GM23338 (cell line): ENCODE measurements at regions not wholly inside any gene's neighbourhood (a gene's known extent, or its start where the extent isn't known, plus 50 kb on each side); places are given as distances from the start of the nearest gene placed in this dataset.

Source experiments
- ATAC-seq: fragments of 200-7000 bp; cut with Tn5 transposase; 3 replicates; pipeline ENCODE4 v1.9.1; 2020
- DNase-seq: peaks from one replicate; pipeline ENCODE4 v3.0.0-alpha.2; 2015; ENCODE audit warnings: low spot score
- H2AFZ ChIP-seq: fragments of 200-600 bp; sonication (generic); 2 replicates; pipeline ENCODE4 v1.8.0; 2016; ENCODE audit warnings: antibody characterized with exemption, mild to moderate bottlenecking, moderate library complexity
- H3F3A ChIP-seq: fragments of 200-600 bp; sonication (generic); replicated peaks from 2 replicates; pipeline ENCODE4 v1.8.0; 2017; ENCODE audit warnings: antibody characterized with exemption, mixed run types, low read depth
- H3K27ac ChIP-seq: fragments of 200-600 bp; sonication (generic); 2 replicates; pipeline ENCODE4 v1.6.1; 2016; ENCODE audit warnings: low read depth
- H3K27me3 ChIP-seq: fragments of 200-600 bp; sonication (generic); 2 replicates; pipeline ENCODE4 v1.8.0; 2016; ENCODE audit warnings: mild to moderate bottlenecking, mixed run types, moderate library complexity; ENCODE audit not compliant: insufficient read depth
- H3K36me3 ChIP-seq: fragments of 200-600 bp; sonication (generic); 2 replicates; pipeline ENCODE4 v1.8.0; 2016; ENCODE audit warnings: mild to moderate bottlenecking; ENCODE audit not compliant: insufficient read depth
- H3K4me1 ChIP-seq: fragments of 200-600 bp; sonication (generic); 2 replicates; pipeline ENCODE4 v1.8.0; 2016; ENCODE audit warnings: mild to moderate bottlenecking, moderate library complexity; ENCODE audit not compliant: insufficient read depth
- H3K4me2 ChIP-seq: fragments of 200-600 bp; sonication (generic); 2 replicates; pipeline ENCODE4 v1.7.1; 2017; ENCODE audit warnings: mixed run types
- H3K4me3 ChIP-seq: fragments of 200-600 bp; sonication (generic); 2 replicates; pipeline ENCODE4 v1.6.1; 2016; ENCODE audit warnings: mixed run types
- H3K79me2 ChIP-seq: fragments of 200-600 bp; sonication (generic); replicated peaks from 2 replicates; pipeline ENCODE4 v1.8.0; 2017; ENCODE audit warnings: mild to moderate bottlenecking; ENCODE audit not compliant: insufficient read depth
- H3K9me2 ChIP-seq: fragments of 200-600 bp; sonication (generic); 2 replicates; pipeline ENCODE4 v1.8.0; 2017; ENCODE audit not compliant: insufficient read depth
- H4K20me1 ChIP-seq: fragments of 200-600 bp; sonication (generic); replicated peaks from 2 replicates; pipeline ENCODE4 v1.8.0; 2017; ENCODE audit warnings: mild to moderate bottlenecking; ENCODE audit not compliant: insufficient read depth
- H3K27ac Mint-ChIP-seq: 2 replicates; pipeline ENCODE4 v1.8.0; 2020; ENCODE audit warnings: inconsistent platforms, mild to moderate bottlenecking, moderate library complexity, mixed read lengths
- H3K27me3 Mint-ChIP-seq: 3 replicates; pipeline ENCODE4 v1.8.0; 2022; ENCODE audit warnings: low read depth, mild to moderate bottlenecking, moderate library complexity, mixed read lengths, inconsistent platforms; ENCODE audit not compliant: insufficient read depth, poor library complexity
- H3K36me3 Mint-ChIP-seq: 3 replicates; pipeline ENCODE4 v1.8.0; 2021; ENCODE audit warnings: low read depth, mild to moderate bottlenecking, inconsistent platforms, moderate library complexity, mixed read lengths
- H3K4me1 Mint-ChIP-seq: 3 replicates; pipeline ENCODE4 v1.8.0; 2020; ENCODE audit warnings: mild to moderate bottlenecking, inconsistent platforms, mixed read lengths
- H3K4me3 Mint-ChIP-seq: 3 replicates; pipeline ENCODE4 v1.8.0; 2021; ENCODE audit warnings: moderate library complexity, mild to moderate bottlenecking, inconsistent platforms, mixed read lengths
- H3K9me3 Mint-ChIP-seq: 3 replicates; pipeline ENCODE4 v1.8.0; 2020; ENCODE audit warnings: moderate library complexity, mild to moderate bottlenecking, inconsistent platforms, mixed read lengths
- CREB1 ChIP-seq: fragments of 250-450 bp; sonication (Bioruptor Pico); IDR thresholded peaks from 2 replicates; pipeline ENCODE4 v1.5.0; 2020; ENCODE audit warnings: low read depth, mild to moderate bottlenecking, moderate library complexity
- EZH2 ChIP-seq: fragments of 200-600 bp; sonication (generic); IDR thresholded peaks from one replicate; pipeline ENCODE4 v1.8.0; 2017; ENCODE audit warnings: antibody characterized with exemption, mild to moderate bottlenecking, low read depth; ENCODE audit not compliant: unreplicated experiment
- EZH2phosphoT487 ChIP-seq: fragments of 200-600 bp; sonication (generic); IDR thresholded peaks from one replicate; pipeline ENCODE4 v1.8.1; 2018; ENCODE audit warnings: antibody characterized with exemption; ENCODE audit not compliant: unreplicated experiment
- JUNB ChIP-seq: IDR thresholded peaks from one replicate; pipeline ENCODE4 v1.6.1; 2016; ENCODE audit warnings: antibody characterized with exemption; ENCODE audit not compliant: unreplicated experiment
- NANOG ChIP-seq: IDR thresholded peaks from 2 replicates; pipeline ENCODE4 v1.6.1; 2016; ENCODE audit warnings: antibody characterized with exemption, borderline replicate concordance
- POLR2AphosphoS5 ChIP-seq: IDR thresholded peaks from 2 replicates; pipeline ENCODE4 v1.6.1; 2016; ENCODE audit warnings: antibody characterized with exemption, low read depth
- STAT1 ChIP-seq: IDR thresholded peaks from one replicate; pipeline ENCODE4 v1.6.1; 2016; ENCODE audit warnings: antibody characterized with exemption; ENCODE audit not compliant: unreplicated experiment
- ZNF114 ChIP-seq: fragments of 250-450 bp; sonication (Bioruptor Pico); IDR thresholded peaks from 2 replicates; pipeline ENCODE4 v1.5.0; 2020; ENCODE audit warnings: mild to moderate bottlenecking, moderate library complexity
- ZNF331 ChIP-seq: fragments of 250-450 bp; sonication (Bioruptor Pico); IDR thresholded peaks from 2 replicates; pipeline ENCODE4 v1.5.0; 2020; ENCODE audit warnings: low read depth, mild to moderate bottlenecking, moderate library complexity
- TF ChIP-seq, protein P1 (sequence below): fragments of 250-450 bp; sonication (Bioruptor Pico); IDR thresholded peaks from 2 replicates; pipeline ENCODE4 v1.5.0; 2020; ENCODE audit warnings: mild to moderate bottlenecking, moderate library complexity
- TF ChIP-seq, protein P2 (sequence below): IDR thresholded peaks from 2 replicates; pipeline ENCODE4 v1.6.1; 2016; ENCODE audit warnings: antibody characterized with exemption
- TF ChIP-seq, protein P3 (sequence below): IDR thresholded peaks from one replicate; pipeline ENCODE4 v1.6.1; 2018; ENCODE audit warnings: antibody characterized with exemption; ENCODE audit not compliant: unreplicated experiment
- TF ChIP-seq, protein P4 (sequence below), 2 experiments: fragments of 200-600 bp in 1 of 2; sonication (generic) in 1 of 2; conservative IDR thresholded peaks; 2 replicates each; pipeline versions ENCODE4 v1.5.1 to v1.6.1; 2016 to 2017; ENCODE audit warnings: antibody characterized with exemption in 2 of 2, low read depth in 2 of 2, mild to moderate bottlenecking in 2 of 2, moderate library complexity in 1 of 2

DNA sequence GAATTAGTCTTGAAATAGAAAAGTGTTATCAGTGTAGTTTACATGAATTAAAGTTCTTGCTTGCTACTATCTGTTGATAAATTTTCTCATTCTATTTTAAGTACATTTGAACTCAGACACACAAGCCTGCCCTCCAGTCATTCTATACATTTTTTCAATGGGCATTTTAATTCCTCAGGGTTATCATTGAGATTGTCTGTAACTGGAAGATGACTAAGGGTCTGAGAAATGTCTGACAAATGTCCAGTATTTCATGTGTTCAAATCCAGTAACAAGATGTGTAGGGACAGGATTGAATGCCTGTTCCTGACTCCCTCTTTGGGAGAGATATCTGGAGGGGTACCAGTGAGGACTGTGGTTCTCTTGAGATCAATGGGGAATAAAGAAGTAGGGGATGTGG lies 223.9 kb upstream of the ADAMTSL1 start:
- ATAC-seq (no peak), DNase-seq (no peak)
- H3K9me2 ChIP-seq = no peaks in the 10 kb centered on the region
- H3K27ac ChIP-seq = no peak overlapping the region
- no peaks in the 10 kb centered on the region for H3K79me2 ChIP-seq
- H3K4me2 ChIP-seq = no peak overlapping the region
- H3K4me1 Mint-ChIP-seq = no peaks in the 10 kb centered on the region
- H3K27ac Mint-ChIP-seq = no peak overlapping the region
- TF ChIP-seq JUNB = no peak
- no peak for TF ChIP-seq EZH2phosphoT487
- TF ChIP-seq, protein P1, sequence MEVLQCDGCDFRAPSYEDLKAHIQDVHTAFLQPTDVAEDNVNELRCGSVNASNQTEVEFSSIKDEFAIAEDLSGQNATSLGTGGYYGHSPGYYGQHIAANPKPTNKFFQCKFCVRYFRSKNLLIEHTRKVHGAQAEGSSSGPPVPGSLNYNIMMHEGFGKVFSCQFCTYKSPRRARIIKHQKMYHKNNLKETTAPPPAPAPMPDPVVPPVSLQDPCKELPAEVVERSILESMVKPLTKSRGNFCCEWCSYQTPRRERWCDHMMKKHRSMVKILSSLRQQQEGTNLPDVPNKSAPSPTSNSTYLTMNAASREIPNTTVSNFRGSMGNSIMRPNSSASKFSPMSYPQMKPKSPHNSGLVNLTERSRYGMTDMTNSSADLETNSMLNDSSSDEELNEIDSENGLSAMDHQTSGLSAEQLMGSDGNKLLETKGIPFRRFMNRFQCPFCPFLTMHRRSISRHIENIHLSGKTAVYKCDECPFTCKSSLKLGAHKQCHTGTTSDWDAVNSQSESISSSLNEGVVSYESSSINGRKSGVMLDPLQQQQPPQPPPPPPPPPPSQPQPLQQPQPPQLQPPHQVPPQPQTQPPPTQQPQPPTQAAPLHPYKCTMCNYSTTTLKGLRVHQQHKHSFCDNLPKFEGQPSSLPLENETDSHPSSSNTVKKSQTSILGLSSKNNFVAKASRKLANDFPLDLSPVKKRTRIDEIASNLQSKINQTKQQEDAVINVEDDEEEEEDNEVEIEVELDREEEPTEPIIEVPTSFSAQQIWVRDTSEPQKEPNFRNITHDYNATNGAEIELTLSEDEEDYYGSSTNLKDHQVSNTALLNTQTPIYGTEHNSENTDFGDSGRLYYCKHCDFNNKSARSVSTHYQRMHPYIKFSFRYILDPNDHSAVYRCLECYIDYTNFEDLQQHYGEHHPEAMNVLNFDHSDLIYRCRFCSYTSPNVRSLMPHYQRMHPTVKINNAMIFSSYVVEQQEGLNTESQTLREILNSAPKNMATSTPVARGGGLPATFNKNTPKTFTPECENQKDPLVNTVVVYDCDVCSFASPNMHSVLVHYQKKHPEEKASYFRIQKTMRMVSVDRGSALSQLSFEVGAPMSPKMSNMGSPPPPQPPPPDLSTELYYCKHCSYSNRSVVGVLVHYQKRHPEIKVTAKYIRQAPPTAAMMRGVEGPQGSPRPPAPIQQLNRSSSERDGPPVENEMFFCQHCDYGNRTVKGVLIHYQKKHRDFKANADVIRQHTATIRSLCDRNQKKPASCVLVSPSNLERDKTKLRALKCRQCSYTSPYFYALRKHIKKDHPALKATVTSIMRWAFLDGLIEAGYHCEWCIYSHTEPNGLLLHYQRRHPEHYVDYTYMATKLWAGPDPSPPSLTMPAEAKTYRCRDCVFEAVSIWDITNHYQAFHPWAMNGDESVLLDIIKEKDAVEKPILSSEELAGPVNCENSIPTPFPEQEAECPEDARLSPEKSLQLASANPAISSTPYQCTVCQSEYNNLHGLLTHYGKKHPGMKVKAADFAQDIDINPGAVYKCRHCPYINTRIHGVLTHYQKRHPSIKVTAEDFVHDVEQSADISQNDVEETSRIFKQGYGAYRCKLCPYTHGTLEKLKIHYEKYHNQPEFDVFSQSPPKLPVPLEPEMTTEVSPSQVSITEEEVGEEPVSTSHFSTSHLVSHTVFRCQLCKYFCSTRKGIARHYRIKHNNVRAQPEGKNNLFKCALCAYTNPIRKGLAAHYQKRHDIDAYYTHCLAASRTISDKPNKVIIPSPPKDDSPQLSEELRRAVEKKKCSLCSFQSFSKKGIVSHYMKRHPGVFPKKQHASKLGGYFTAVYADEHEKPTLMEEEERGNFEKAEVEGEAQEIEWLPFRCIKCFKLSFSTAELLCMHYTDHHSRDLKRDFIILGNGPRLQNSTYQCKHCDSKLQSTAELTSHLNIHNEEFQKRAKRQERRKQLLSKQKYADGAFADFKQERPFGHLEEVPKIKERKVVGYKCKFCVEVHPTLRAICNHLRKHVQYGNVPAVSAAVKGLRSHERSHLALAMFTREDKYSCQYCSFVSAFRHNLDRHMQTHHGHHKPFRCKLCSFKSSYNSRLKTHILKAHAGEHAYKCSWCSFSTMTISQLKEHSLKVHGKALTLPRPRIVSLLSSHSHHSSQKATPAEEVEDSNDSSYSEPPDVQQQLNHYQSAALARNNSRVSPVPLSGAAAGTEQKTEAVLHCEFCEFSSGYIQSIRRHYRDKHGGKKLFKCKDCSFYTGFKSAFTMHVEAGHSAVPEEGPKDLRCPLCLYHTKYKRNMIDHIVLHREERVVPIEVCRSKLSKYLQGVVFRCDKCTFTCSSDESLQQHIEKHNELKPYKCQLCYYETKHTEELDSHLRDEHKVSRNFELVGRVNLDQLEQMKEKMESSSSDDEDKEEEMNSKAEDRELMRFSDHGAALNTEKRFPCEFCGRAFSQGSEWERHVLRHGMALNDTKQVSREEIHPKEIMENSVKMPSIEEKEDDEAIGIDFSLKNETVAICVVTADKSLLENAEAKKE (CRISPR knock-in tag) = no peak
- TF ChIP-seq ZNF331 (CRISPR knock-in tag) = no peak
- TF ChIP-seq NANOG = no peak
- TF ChIP-seq, protein P2, sequence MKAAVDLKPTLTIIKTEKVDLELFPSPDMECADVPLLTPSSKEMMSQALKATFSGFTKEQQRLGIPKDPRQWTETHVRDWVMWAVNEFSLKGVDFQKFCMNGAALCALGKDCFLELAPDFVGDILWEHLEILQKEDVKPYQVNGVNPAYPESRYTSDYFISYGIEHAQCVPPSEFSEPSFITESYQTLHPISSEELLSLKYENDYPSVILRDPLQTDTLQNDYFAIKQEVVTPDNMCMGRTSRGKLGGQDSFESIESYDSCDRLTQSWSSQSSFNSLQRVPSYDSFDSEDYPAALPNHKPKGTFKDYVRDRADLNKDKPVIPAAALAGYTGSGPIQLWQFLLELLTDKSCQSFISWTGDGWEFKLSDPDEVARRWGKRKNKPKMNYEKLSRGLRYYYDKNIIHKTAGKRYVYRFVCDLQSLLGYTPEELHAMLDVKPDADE = no peak
- TF ChIP-seq EZH2 = no peak
- TF ChIP-seq, protein P3, sequence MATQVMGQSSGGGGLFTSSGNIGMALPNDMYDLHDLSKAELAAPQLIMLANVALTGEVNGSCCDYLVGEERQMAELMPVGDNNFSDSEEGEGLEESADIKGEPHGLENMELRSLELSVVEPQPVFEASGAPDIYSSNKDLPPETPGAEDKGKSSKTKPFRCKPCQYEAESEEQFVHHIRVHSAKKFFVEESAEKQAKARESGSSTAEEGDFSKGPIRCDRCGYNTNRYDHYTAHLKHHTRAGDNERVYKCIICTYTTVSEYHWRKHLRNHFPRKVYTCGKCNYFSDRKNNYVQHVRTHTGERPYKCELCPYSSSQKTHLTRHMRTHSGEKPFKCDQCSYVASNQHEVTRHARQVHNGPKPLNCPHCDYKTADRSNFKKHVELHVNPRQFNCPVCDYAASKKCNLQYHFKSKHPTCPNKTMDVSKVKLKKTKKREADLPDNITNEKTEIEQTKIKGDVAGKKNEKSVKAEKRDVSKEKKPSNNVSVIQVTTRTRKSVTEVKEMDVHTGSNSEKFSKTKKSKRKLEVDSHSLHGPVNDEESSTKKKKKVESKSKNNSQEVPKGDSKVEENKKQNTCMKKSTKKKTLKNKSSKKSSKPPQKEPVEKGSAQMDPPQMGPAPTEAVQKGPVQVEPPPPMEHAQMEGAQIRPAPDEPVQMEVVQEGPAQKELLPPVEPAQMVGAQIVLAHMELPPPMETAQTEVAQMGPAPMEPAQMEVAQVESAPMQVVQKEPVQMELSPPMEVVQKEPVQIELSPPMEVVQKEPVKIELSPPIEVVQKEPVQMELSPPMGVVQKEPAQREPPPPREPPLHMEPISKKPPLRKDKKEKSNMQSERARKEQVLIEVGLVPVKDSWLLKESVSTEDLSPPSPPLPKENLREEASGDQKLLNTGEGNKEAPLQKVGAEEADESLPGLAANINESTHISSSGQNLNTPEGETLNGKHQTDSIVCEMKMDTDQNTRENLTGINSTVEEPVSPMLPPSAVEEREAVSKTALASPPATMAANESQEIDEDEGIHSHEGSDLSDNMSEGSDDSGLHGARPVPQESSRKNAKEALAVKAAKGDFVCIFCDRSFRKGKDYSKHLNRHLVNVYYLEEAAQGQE = no peak
- no peak for TF ChIP-seq ZNF114 (CRISPR knock-in tag)
- TF ChIP-seq STAT1 = no peak
- TF ChIP-seq CREB1 = no peak
- TF ChIP-seq, protein P4, sequence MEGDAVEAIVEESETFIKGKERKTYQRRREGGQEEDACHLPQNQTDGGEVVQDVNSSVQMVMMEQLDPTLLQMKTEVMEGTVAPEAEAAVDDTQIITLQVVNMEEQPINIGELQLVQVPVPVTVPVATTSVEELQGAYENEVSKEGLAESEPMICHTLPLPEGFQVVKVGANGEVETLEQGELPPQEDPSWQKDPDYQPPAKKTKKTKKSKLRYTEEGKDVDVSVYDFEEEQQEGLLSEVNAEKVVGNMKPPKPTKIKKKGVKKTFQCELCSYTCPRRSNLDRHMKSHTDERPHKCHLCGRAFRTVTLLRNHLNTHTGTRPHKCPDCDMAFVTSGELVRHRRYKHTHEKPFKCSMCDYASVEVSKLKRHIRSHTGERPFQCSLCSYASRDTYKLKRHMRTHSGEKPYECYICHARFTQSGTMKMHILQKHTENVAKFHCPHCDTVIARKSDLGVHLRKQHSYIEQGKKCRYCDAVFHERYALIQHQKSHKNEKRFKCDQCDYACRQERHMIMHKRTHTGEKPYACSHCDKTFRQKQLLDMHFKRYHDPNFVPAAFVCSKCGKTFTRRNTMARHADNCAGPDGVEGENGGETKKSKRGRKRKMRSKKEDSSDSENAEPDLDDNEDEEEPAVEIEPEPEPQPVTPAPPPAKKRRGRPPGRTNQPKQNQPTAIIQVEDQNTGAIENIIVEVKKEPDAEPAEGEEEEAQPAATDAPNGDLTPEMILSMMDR (conservative IDR thresholded peaks at IDR 0.05; ENCODE audit: low read depth in 2 of 2) = no peak
- no peak for TF ChIP-seq POLR2AphosphoS5
- no peaks in the 10 kb centered on the region for H3K9me3 Mint-ChIP-seq
- H2AFZ ChIP-seq = no peak overlapping the region
- H4K20me1 ChIP-seq = no peaks in the 10 kb centered on the region
- H3F3A ChIP-seq = no peaks in the 10 kb centered on the region
- H3K4me1 ChIP-seq = no peaks in the 10 kb centered on the region
- H3K27me3 Mint-ChIP-seq = no peaks in the 10 kb centered on the region
- no peak overlapping the region for H3K4me3 ChIP-seq
- H3K27me3 ChIP-seq = no peaks in the 10 kb centered on the region
- no peaks in the 10 kb centered on the region for H3K36me3 ChIP-seq
- no peak overlapping the region for H3K4me3 Mint-ChIP-seq
- no peaks in the 10 kb centered on the region for H3K36me3 Mint-ChIP-seq
